Progenitor cell of endocrine pancreas (in vitro differentiated cells): ENCODE measurements at regions not wholly inside any gene's neighbourhood (a gene's known extent, or its start where the extent isn't known, plus 50 kb on each side); places are given as distances from the start of the nearest gene placed in this dataset.

Source experiments
- DNase-seq: peaks from one replicate; pipeline ENCODE4 v3.0.0; 2021; ENCODE audit warnings: low spot score; ENCODE audit not compliant: unreplicated experiment
- H3K27ac Mint-ChIP-seq: 2 replicates; pipeline ENCODE4 v1.8.0; 2021; ENCODE audit warnings: mild to moderate bottlenecking, moderate library complexity, mixed read lengths
- H3K27me3 Mint-ChIP-seq: 2 replicates; pipeline ENCODE4 v1.8.0; 2021; ENCODE audit warnings: mixed read lengths
- H3K36me3 Mint-ChIP-seq: 2 replicates; pipeline ENCODE4 v1.8.0; 2022; ENCODE audit warnings: mixed read lengths; ENCODE audit not compliant: insufficient read depth
- H3K4me1 Mint-ChIP-seq: 2 replicates; pipeline ENCODE4 v1.8.0; 2021; ENCODE audit warnings: low read depth, mixed read lengths
- H3K4me3 Mint-ChIP-seq: 2 replicates; pipeline ENCODE4 v1.8.0; 2021; ENCODE audit warnings: low read depth, mild to moderate bottlenecking, moderate library complexity, mixed read lengths
- H3K9me3 Mint-ChIP-seq: 2 replicates; pipeline ENCODE4 v1.8.0; 2021; ENCODE audit warnings: low read depth, mixed read lengths
- CTCF ChIP-seq: fragments of 200-600 bp; sonication (generic); IDR thresholded peaks from one replicate; pipeline ENCODE4 v1.5.0; 2021; ENCODE audit warnings: antibody characterized with exemption, mild to moderate bottlenecking; ENCODE audit not compliant: unreplicated experiment

- Mint-ChIP-seq H3K36me3 (no peaks in the 10 kb centered on the region), H3K4me1 (peaks cover 26% of the 10 kb centered on the region), H3K27ac (no peak overlapping the region), H3K27me3 (peaks cover 21% of the 10 kb centered on the region), H3K4me3 (no peak overlapping the region), H3K9me3 (no peaks in the 10 kb centered on the region)
- TF ChIP-seq CTCF = no peak
- DNase-seq = no peak
Observed at GRCh38 chr10:78919181-78919966, 149.4 kb upstream of the ZMIZ1 start.

GRCh38 chr10:78920011-78920410 lies 148.8 kb upstream of the ZMIZ1 start:
- DNase-seq = no peak
- Mint-ChIP-seq H3K27ac (no peak overlapping the region), H3K9me3 (no peaks in the 10 kb centered on the region), H3K27me3 (peaks cover 21% of the 10 kb centered on the region), H3K4me3 (no peak overlapping the region), H3K4me1 (peaks cover 26% of the 10 kb centered on the region), H3K36me3 (no peaks in the 10 kb centered on the region)
- TF ChIP-seq CTCF = no peak

GRCh38 chr10:78921895-78922294 lies 146.9 kb upstream of the ZMIZ1 start:
- Mint-ChIP-seq H3K4me3 (no peak overlapping the region), H3K27ac (no peak overlapping the region), H3K27me3 (peaks cover 21% of the 10 kb centered on the region), H3K36me3 (no peaks in the 10 kb centered on the region), H3K4me1 (peaks cover 24% of the 10 kb centered on the region), H3K9me3 (no peaks in the 10 kb centered on the region)
- no peak for TF ChIP-seq CTCF
- no peak for DNase-seq

- Mint-ChIP-seq H3K36me3 (no peaks in the 10 kb centered on the region), H3K9me3 (no peaks in the 10 kb centered on the region), H3K27ac (no peak overlapping the region), H3K4me3 (no peak overlapping the region), H3K4me1 (peaks cover 11% of the 10 kb centered on the region), H3K27me3 (peaks cover 27% of the 10 kb centered on the region)
- TF ChIP-seq CTCF = no peak
- no peak for DNase-seq
Observed at GRCh38 chr10:78923647-78924318, 145.0 kb upstream of the ZMIZ1 start.

- DNase-seq = no peak
- Mint-ChIP-seq H3K4me1 (peaks cover 5% of the 10 kb centered on the region), H3K4me3 (no peak overlapping the region)
Observed at GRCh38 chr10:78924319-78925003, 144.3 kb upstream of the ZMIZ1 start.

More at GRCh38 chr10:78924319-78925003, 144.3 kb upstream of the ZMIZ1 start:
- Mint-ChIP-seq H3K27me3 (peaks cover 27% of the 10 kb centered on the region), H3K9me3 (no peaks in the 10 kb centered on the region), H3K27ac (no peak overlapping the region), H3K36me3 (no peaks in the 10 kb centered on the region)
- no peak for TF ChIP-seq CTCF
